HG02970 (cell line): ENCODE measurements at regions not wholly inside any gene's neighbourhood (a gene's known extent, or its start where the extent isn't known, plus 50 kb on each side); places are given as distances from the start of the nearest gene placed in this dataset.

Experiments used
- ATAC-seq: cut with Tn5 transposase; IDR thresholded peaks from one replicate; pipeline ENCODE4 v1.9.1; 2021; ENCODE audit warnings: mild to moderate bottlenecking, moderate library complexity, moderate number of reproducible peaks; ENCODE audit not compliant: unreplicated experiment, low FRiP score

DNA sequence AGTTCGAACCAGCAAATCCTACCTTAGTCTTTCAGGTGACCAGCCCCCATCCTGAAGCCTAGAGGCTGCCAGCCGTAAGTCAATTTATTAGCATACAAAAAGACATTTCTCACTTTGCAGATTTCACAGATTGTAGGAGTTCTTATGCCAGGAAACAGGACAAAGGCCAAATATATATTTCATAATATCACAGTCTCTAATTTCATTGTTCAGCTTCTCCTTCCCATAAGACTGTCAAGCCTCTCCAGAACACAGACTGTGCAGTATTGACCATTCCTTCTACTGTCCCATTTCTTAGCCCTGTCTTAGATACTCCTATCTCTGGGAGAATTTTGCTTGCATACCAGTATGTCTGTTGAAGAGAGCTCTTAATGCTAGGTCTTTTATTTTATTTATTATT is 89.2 kb upstream of the RESF1 start:
- no peak for ATAC-seq

DNA sequence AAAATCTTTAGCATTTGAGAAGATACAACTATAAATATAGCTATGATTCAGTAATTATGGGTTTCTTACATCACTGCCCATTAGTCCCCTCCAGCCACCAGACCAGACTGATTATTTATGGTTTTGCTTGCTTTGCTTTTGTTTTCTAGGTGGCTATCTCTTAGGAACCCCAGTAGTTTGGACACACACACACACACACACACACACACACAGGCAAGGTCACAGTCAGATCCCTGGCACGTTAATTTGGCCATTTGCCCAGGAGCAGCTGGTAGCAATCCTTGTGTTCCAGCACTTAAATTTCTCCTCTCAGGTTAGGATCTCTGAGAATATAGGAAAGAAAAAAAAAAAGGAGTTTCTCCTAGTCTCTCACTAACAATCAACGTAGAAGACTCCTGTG is 90.2 kb upstream of the RESF1 start:
- no peak for ATAC-seq

DNA sequence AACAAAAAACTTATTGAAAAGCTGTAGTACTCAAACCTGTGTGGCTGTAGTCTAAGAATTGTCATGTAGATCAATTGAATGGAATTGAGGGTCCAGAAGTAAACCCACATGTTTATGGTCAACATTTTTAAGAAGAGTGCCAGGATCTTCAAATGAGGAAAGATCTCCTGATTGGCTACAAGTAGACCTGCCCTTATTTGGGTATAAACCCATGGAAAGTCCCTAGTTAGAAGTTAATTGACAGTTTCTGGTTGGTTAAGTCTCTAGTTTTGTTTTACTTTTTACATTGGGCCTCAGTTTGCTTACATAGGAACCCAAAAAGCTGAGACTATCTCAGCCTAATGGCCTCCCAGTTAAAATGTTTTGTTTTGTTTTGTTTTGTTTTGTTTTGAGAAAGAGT is 91.9 kb upstream of the RESF1 start:
- no peak for ATAC-seq

DNA sequence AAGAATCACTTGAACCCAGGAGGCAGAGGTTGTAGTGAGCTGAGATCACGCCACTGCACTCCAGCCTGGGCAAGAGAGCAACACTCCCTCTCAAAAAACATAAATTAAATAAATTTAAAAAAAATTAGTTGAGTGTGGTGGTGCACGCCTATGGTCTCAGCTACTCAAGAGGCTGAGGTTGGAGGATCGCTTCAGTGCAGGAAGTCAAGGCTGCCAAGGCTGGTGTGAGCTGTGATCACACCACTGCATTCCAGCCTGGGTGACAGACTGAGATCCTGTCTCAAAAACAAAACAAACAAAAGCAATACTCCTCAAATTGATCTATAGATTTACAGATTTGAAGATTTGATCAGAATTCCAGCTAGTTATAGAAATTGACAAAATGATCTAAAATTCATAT is 92.7 kb upstream of the RESF1 start:
- ATAC-seq = no peak

DNA sequence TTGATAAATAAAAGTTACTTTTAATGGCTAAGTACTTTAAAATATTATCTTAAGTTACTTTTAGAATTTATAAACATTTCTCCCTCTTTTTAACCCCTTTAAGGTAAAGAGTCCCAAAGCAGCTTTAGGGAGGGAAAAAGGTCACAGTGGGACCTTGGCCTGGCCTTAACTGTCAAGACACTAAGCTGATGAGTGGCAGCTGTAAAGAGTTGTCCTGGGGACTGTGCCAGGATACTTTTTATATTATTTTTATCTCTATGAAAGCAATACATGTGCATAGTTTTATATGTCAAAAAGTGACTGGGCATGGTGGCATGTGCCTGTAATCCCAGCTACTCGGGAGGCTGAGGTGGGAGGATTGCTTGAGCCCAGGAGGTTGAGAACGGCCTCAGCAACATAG is 94.2 kb upstream of the RESF1 start:
- no peak for ATAC-seq

DNA sequence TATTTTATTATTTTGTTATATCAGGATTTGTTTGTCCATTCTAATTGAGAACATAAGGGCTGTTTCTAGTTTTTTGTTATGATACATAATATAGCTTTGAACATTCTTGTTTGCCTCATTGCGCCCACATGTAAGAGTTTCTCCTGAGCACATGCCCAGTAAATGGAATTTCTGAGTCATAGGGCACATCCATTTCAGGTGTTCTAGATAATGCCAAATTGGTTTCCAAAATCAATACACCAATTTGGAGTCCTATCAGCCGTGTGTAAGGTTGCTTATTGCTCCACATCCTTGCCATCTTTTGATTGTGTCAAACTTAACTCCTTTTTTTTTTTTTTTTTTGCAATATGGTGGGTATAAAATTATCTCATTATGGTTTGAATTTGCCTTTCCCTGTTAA is 97.9 kb upstream of the RESF1 start:
- no peak for ATAC-seq

DNA sequence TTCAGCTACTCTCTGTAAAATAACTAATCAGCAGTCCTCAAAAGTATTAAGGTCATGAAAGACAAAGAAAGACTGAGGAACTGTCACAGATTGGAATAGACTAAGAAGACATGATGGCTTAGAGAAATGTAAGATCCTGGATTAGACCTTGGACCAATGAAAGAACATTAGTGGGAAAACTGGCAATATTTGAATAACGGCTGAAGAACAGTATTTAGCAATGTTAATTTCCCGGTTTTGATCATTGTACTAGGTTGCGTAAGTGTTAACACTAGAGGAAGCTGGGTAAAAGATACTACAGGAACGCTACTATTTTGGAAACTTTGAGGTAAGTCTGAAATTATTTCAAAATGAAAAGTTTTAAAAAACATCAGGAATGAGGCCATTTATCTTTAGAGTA is 98.8 kb upstream of the RESF1 start:
- no peak for ATAC-seq

DNA sequence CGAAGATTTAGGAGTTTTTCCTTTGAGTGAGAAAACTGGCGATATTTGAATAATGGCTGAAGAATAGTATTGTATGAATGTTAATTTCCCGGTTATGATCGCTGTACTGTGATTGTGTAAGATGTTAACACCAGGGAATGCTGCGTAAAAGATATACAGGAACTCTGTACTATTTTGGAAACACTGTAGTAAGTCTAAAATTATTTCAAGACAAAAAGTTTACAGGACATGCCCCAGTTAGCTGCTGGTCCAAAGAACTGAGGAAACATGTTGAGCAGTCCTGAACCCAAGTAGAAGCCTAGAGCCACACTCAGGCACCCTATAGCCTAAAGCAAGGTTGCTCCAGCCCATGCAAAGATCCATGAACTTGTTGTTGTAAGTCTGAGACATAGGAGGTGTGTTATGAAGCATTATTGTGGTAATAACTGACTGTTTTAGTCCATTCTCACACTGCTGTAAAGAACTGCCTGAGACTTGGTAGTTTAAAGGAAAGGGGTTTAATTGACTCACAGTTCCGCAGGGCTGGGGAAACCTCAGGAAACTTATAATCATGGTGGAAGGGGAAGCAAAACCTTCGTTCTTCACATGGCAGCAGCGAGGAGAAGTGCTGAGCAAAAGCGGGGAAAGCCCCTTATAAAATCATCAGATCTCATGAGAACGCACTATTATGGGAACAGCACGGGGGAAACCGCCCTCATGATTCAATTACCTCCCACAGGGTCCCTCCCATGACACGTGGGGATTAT is 99.8 kb upstream of the RESF1 start:
- no peak for ATAC-seq

DNA sequence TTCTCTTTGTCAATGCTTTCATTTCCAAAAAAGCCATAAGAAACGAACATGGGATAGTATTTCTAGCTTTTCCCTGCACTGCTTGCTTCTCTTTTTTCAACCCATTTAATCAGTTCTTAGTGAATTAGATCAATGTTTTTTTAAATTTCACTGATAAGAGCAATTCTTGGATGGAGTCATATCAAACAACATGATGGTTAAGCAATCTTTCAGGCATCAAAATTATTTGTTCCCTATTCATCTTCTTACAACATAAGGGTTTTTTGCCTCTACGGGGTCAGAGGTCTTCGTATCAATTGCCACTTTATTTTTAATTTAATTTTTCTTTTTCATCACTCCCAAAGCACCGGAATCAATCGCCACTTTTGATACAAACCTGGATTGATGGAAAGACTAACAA is 103.8 kb upstream of the RESF1 start:
- no peak for ATAC-seq

DNA sequence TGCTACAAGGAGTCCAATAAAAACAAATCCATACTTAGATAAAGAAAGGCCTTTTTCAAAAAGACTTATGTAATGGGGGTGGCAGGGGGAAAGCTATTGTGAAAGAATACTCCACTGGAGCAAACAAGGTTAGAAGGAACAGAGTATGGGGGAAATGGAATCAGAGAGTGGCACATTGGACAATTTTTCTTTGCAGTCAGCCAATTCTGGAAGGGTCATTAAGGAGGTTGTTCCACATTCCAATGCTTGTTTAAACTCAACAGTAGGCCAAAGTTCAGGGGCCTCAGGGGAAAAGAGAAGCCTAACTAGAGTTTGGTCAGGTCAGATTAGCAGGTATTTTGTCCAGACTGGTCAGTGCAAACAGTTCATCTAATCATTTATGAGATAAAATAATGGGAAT is 105.2 kb upstream of the RESF1 start:
- ATAC-seq = no peak

DNA sequence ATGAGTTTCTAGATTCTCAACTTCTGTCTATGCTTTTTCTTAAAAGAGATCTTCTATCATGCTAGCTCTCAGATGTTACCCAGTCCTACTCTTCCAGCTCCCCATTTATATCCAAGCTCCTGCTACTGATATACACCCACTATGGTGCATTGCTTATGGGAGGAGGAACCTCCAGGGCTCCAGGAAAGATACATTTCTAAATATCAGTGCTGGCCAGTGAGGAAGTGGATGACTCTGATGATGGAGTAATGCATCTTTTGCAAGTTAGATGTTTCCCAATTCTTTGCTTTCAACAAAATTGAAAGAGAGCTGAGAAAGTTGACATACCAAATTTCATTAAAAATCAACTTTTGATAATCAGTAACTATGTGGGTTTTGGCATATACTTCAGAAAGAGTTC is 105.7 kb upstream of the RESF1 start:
- no peak for ATAC-seq

DNA sequence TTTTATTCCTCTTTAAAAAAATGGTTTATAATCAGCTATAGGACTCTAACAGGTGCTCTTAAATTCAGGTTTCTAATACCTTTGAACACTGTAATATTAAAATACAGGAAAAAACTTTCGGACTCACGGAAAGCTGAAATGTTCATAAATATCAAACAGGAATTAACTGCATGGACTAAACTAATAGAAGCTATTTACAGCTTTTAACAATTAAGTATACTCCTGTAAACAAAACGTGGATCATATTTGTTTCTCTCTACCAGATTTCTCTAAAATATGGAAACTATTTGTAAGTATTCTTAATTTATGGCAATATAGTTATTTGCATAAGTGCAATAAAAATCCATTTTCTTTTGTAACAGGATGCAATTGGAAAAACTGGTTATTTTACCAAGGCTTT is 108.9 kb upstream of the RESF1 start:
- no peak for ATAC-seq

DNA sequence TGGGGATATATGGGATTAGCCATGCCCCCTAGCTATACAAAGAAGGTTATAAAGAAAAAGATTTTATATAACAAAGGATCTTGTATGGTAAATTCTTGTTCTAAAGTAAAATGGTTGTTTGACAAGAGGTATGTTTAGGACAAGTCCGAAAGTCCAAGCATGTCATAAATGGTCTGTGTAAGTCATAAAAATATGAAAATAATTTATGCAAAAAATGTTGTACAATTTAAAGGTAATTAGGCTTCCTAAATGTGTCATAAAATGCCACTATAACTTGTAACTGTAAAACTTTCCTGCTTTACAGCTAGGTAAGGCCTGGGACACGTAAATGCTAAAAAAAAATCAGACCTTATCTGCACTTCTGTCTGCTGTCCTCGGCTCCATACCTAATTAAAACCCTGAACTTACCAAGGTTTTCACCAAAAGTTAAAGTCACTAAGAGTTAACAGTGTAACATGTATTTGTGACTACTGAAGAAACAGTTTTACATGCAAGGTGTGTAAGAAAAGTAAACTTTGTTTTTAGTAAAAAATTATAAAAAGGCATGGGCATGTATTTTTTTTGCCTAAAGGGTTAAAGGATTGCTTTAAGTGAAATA is 110.0 kb upstream of the RESF1 start:
- no peak for ATAC-seq

DNA sequence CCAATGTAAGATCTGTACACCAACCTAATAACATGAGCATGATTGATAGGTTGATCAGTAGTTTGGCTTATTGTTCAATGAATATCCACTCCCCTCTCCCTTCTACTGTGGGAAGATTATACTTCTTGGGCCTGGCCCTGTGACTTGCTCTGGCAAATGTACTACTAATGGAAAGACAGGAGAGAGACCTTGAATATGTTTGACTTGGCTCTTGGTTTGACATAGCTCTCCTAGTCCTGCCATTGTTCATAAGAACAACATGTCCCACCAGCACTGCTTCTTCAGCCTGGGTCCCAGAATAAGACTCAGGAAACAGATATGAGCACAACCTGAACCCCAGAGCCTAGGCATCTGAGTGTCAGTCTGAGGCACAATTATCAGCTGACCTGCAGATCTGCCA is 112.8 kb upstream of the RESF1 start:
- no peak for ATAC-seq

DNA sequence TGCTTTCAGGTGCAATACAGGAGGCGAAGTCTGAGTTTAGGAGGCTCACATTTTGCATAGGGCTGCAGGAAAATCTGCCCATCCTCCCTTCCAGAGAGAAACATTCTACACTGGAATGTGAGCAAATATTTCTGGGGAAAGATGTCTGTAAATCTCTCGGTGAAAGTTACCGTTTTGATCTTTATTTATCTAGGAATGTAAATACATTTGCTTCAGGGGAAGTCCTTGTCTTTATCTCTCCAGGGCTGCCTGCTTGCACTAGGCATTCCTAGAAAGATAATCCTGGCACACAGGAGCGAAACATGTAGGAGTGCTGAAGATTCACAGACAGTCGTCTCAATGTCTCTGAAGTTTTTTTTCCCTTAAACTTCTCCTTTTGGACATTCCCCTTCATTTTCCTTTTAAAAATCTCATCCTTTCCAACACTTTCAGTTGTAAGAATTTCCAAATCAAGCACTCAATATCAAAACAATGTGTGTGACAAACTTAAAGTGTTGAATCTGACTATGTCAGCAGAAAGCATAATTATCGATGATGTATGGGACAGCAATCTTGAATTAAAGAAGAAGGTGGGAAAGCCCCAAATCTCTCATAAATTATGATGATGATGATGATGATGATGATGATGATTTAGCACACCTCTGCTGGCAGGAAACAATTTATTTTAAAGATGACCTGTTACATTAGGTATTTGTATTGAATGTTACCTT is 113.4 kb upstream of the RESF1 start:
- no peak for ATAC-seq

DNA sequence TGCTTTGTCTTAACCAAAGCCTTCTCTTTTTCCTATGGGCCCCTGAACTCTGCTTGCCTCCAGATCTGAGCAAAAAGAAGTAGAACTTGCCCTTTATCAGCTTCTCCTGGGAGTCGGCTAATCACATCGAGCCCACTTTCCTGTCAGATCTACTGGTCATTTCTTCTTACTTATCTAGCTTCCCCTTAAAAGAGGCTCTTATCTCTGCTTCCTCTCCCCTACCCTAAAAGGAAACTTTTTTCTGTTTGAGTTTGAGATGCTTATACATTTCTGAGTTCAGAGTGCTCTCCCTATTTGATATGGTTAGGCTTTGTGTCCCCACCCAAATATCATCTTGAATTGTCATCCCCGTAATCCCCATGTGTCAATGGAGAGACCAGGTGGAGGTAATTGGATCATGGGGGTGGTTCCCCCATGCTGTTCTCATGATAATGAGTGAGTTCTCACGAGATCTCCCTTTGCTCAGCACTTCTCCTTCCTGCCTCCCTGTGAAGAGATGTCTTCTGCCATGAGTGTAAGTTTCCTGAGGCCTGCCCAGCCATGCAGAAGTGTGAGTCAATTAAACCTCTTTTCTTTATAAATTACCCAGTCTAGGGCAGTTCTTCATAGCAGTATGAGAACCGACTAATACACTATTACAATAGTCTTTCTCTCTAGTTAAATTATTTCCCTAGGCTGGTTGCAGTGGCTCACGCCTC is 114.7 kb upstream of the AMN1 start:
- no peak for ATAC-seq

DNA sequence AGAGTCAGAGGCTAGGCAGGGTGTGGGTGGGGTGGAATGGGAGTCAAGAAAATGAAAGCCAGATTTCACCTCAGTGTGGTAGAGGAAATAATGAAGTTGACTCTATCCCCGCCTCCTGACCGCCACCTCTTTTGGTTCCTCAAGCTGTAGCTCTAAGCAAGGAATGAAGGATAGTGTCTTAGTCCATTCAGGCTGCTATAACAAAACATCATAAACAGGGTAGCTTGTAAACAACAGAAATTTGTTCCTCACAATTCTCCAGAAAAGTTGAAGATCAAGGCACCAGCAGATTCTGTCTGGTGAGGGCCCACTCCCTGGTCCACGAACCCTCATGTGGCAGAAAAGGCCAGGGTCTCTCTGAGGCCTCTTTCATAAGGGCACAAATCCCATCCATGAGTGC is 109.1 kb upstream of the AMN1 start:
- no peak for ATAC-seq

DNA sequence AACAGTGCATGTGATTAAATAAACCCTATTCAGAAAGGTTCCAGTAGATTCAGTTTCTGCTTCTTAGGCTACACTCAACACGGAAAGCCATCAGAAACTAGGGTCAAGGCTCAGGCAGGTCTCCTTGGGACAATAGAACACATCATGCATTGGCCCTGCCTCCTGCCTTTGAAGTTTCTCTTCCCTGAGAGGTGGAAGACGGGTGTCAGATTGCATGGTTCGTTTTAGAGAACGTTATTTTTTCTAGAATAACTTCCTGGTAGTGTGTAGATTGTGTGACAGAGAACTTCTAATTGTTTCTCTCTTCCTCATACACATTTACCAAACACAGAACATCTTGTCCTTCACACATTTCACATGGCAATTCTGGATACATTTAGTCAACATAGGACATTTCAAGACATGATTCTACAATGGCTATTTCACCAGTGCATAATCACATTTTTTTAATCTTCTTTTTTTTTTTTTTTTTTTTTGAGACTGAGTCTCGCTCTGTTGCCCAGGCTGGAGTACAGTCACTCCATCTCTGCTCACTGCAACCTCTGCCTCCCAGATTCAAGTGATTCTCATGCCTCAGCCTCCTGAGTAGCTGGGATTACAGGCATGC is 106.6 kb upstream of the AMN1 start:
- ATAC-seq = no peak

DNA sequence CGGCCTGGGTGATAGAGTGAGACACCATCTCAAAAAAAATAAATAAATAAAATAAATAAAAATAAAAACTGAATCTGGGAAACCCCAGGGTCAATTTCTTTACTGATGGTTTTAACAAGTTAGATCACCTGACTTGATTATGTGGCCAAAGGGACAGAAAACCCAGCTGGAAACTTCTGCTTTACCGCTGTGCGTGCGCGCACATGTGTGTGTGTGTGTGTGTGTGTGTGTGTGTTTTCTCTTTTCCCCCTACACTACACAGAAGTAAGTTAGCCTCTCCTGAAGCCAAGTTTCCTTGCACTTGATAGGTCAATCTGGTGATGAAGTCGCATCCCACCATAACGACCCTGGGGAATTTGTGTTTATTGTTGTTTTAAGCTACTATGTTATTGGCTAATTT is 105.3 kb upstream of the AMN1 start:
- ATAC-seq = no peak

DNA sequence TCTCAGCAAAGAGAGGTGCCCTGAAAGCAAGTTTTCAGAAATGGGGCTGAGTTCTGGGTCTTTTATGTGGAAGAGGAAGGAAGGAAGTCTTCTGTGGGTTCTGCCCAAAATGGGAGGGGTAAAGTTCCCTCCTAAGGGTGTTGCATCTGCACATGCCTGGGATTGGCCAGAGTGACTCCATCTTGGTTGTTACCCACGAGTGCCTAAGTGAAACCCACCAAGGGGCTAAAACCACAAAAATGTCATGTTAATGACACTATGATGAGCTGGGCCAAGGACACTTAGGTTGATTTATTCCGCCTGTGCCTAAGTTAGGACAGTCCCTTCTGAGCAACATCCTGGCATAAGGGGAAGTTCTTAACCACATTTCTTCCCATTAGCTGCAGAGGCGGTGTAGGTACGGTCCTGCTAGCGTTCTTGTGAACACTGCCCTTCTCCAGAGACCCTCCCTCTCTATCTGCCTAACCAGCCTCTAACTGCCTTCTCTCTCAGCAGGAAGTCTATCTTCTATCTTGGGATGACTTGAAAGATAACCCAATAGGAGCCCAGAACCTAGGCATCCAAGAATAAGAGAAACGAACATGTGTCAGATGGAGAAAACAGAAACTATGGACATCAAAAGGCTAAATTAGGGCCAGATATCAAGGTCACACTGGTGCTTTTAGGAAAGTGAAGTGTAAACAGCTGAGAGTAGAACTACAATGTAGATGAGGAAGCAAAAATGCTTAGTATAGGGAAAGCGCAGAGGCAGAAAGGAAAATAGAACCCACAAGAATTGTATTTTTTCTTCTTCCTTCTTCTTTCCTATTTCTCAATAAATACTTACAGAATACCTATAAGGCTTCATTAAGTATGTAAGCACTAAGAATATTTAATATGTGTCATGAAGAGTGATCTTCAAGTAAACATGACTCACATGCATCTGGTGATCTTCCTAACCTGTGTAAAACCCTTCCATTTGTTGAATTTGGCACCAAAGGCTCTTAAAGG is 104.2 kb upstream of the AMN1 start:
- no peak for ATAC-seq
